ENCODE measurements at regions not wholly inside any gene's neighbourhood (a gene's known extent, or its start where the extent isn't known, plus 50 kb on each side); places are given as distances from the start of the nearest gene placed in this dataset.

- no peaks in the 10 kb centered on the region for H3K9me3 ChIP-seq
- DNase-seq (no peak), FAIRE-seq (no peak), ATAC-seq (no peak)
- H3K36me3 ChIP-seq: no peaks in the 10 kb centered on the region
- H3K4me3 ChIP-seq: no peak overlapping the region
- 56 to 79% methylated on average over 3 of the region's 3 CpGs for WGBS, 2 donors
- no peaks in the 10 kb centered on the region for H3K4me1 ChIP-seq
- TF ChIP-seq, protein P1, sequence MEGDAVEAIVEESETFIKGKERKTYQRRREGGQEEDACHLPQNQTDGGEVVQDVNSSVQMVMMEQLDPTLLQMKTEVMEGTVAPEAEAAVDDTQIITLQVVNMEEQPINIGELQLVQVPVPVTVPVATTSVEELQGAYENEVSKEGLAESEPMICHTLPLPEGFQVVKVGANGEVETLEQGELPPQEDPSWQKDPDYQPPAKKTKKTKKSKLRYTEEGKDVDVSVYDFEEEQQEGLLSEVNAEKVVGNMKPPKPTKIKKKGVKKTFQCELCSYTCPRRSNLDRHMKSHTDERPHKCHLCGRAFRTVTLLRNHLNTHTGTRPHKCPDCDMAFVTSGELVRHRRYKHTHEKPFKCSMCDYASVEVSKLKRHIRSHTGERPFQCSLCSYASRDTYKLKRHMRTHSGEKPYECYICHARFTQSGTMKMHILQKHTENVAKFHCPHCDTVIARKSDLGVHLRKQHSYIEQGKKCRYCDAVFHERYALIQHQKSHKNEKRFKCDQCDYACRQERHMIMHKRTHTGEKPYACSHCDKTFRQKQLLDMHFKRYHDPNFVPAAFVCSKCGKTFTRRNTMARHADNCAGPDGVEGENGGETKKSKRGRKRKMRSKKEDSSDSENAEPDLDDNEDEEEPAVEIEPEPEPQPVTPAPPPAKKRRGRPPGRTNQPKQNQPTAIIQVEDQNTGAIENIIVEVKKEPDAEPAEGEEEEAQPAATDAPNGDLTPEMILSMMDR (IDR thresholded peaks at IDR 0.05): no peak
- no peaks in the 10 kb centered on the region for H3K27me3 ChIP-seq
- intact Hi-C loops (cut with DNase I): no loop called here
- H3K27ac ChIP-seq: no peak overlapping the region
Measured at GRCh38 chr6:135797361-135797760, 54.1 kb upstream of the PDE7B start.

- 85 to 91% methylated on average over 4 of the region's 4 CpGs for WGBS, 2 donors
- Histone ChIP-seq H3K36me3 (no peaks in the 10 kb centered on the region), H3K9me3 (no peaks in the 10 kb centered on the region), H3K4me3 (no peak overlapping the region), H3K4me1 (no peaks in the 10 kb centered on the region), H3K27me3 (no peaks in the 10 kb centered on the region), H3K27ac (no peak overlapping the region)
- TF ChIP-seq, protein P1 (IDR thresholded peaks at IDR 0.05): no peak
- ATAC-seq: no peak
- no peak for FAIRE-seq
- DNase-seq: no peak
- intact Hi-C loops (cut with DNase I): no loop called here
Measured at GRCh38 chr6:135798751-135799515, 52.6 kb upstream of the PDE7B start.
